NCI-H1930 (cell line): ENCODE measurements at regions not wholly inside any gene's neighbourhood (a gene's known extent, or its start where the extent isn't known, plus 50 kb on each side); places are given as distances from the start of the nearest gene placed in this dataset.

Source experiments
- DNase-seq, 2 experiments: peaks; one replicate each; lab custom pipeline; 2025; lab: John Stamatoyannopoulos, UW

- no peak for DNase-seq
Observed at GRCh38 chr12:22900401-22900800, 275.4 kb downstream of the ETNK1 start.

GRCh38 chr12:22904485-22904884 lies 279.5 kb downstream of the ETNK1 start:
- no peak for DNase-seq

DNA sequence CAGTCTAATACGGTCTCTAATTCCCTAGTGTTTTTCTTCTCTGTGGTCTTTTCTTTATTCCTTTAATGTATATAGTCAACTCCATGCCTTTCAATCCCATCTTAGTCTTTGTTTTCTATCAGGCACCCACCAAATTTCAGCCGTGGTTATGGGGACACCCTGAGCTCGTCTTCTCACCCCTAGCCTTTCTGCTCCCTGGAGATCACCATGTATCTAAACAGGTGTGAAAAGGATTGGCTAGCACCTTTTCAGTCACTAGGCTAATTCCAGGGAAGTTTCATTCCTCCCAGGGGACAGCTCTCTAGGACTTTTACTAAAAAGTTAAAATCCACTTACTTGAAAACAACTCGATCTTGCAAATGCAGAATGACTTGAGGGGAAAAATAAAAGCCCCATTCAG lies 291.3 kb downstream of the ETNK1 start:
- no peak for DNase-seq

DNA sequence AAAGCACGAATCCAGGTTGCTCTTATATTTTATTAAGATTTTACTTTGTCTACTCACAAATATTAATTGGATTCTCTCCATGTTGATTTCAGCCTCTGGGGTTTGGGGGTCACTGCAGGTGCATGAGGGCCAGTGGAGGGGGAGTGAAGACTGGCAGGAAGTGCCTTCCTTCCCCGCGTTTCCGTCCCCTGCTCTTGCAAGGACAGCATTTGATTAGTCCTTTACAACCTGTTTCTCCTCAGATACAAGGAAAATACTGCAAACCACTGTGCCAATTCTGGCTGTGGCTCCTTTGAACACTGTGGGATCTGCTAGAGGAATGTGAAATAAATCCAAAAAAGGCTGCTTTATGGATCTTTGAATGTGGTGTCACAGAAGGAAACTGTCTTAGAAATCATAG lies 291.8 kb downstream of the ETNK1 start:
- no peak for DNase-seq

DNA sequence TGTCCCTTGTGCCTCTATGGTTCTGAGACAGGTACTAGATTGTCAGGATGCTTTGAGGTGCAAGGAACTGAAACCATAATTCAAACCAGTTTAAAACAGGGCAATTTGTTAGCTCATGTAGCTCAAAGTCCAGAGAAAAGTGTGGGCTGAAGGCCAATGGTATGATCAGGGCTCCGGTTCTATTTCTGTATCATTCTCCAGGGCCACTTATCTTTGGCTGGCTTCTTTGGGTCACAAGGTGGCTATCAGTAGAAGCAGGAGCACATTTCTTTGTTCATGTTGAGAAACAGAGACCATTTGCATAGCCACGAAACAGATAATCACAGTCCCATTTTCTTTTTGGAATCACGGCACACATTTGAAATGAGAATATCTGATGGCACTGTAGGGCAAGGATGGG lies 294.9 kb downstream of the ETNK1 start:
- no peak for DNase-seq

DNA sequence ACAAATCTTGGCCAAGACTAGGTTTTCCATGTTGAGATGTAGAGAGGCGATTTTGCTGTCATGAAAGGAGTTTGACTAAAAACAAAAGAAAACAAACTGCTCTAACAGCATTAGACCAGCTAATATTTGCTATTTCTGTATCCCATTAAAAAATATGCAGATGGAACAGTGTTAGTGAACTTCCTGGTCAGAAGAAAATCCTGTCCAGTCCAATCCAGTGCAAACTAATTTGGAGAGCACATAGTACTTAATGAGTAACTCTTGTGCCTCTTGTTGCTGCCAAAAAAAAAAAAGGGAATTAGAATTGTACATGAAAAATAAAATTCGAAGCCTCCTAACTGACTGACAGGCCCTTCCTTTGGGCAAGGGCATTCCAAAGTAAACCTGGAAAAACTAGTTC lies 298.8 kb downstream of the ETNK1 start:
- DNase-seq, result no peak

DNA sequence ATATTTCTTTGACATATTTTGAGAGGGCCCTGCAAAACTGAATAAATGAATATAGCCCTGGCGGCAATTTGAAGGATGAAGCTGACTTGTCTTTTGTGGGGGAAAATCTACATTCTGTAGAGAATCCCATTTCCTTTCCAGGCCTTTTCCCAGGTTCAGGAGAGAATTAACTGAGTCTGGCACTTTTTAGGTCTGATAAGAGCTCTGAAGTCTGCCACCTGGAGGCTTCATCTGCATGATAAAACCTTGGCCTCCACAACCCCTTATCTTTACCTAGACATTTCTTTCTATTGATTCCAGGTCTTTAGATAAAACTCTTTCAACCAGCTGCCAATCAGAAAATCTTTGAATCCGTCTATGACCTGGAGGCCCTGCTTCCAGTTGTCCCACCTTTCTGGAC lies 299.4 kb downstream of the ETNK1 start:
- no peak for DNase-seq

GRCh38 chr12:22925623-22926022 lies 300.7 kb downstream of the ETNK1 start:
- DNase-seq, result no peak

DNA sequence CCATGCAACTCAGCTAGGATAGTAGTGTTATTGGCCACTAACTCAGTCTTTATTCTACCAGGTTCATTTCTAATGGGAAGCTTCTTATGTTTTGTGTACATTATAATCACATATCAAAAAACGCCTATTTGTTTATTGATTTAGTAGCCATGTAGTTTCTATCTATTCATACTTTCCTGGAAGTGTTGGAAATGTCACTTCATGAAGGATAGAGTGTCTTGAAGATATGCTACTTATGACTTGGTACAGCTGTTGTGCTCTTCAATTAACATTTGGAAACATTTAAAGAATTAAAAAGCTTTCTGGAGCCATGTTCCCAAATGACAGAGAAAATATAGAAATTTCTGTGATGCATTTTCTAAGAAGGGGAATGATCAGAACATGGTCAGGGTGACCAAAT lies 307.5 kb downstream of the ETNK1 start:
- DNase-seq, result no peak

- DNase-seq, result no peak
Observed at GRCh38 chr12:22935090-22935489, 310.1 kb downstream of the ETNK1 start.

DNA sequence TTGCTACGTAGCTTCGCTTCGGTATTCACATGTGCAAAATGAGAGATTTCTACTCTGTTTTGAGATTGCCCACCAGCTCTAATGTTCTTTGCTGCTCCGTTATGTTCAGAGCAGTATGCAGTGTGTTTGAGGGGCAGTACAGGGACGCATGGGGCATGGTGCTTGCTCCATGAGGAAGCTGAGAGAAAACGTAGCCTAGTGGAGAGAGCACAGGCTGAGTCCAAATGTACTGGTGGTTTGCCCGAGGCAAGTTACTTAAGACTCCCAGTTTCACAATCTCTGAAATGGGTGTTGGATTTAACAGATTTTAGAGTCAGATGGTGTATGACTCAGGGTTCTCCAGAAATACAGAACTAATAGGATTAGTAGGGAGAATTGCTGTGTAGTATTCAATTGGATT lies 310.5 kb downstream of the ETNK1 start:
- no peak for DNase-seq

DNA sequence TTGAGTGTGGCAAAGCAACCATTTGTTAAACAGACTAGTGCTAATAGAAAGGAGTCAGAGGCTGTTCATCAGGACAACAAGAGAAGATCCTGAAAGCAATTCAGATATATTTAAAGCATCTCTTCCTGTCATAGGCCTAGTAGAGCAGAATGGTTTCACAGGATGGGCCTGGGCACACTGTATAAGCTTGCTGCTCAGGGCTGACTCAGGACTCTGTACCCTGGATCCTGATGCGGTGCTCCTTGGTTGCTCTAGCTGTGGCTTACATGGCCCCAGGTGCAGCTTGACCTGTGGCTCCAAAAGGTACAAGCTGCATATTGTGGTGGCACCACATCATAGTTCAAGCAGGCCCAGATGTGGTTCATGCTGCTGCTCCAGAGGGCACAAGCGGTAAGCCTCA lies 313.4 kb downstream of the ETNK1 start:
- DNase-seq, result no peak

DNA sequence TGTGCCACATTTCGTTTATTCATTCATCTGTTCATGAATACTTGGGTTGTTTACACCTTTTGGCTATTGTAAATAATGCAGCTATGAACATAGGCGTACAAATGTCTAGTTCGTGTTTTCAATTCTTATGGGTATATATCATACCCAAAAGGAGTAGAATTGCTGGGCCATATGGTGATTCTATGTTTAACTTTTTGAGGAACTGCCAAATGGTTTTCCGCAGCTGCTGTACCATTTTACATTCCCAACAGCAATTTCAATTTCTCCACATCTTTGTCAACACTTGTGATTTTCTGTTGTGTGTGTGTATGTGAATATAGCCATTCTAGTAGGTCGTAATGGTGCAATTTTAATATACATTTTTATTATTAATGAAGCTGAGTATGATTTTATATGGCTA lies 326.2 kb downstream of the ETNK1 start:
- DNase-seq, result no peak

DNA sequence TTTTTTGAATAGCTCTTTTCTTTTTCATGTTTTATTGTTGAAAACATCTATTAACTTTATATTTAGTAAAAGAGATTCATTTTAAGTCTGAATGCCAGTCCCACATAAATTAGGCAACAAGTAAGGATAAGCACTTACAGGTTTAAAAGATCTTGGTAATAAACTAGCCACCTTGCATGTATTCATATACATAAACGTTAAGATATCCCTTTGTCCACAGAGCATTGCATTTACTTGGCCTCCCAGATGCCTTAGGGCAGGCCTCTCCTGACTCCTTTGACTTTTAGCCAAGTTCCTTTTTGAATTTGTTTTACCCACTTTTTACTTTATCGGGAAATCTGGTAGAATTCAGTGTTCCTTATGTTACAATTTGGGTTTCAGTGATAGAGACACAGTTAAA lies 331.7 kb downstream of the ETNK1 start:
- DNase-seq, result no peak

GRCh38 chr12:22967171-22967570 lies 342.2 kb downstream of the ETNK1 start:
- no peak for DNase-seq

GRCh38 chr12:22969521-22969920 lies 344.6 kb downstream of the ETNK1 start:
- no peak for DNase-seq

GRCh38 chr12:22971247-22971646 lies 346.3 kb downstream of the ETNK1 start:
- no peak for DNase-seq

DNA sequence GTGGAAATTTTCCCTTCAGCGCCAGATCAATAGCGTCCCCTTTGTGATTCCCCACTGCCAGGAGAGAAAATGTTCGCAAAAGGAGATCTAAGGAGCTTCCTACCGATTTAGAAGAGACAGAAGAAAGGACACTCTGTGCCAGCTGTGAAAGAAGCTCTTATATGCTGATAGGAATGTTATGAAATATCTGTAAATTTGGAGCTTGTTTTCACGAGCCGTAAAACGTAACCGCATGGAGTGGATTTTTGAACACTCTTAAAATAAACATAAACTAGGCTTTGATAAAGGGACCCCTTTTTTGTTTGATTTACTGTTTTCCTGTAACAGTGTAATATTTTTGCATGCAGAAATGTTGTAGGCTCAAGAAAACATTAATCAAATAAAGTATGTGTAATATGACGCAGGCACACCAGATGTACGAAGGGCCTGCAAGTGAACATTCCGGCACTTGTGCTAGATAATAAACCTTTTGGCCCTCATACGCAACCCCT lies 346.8 kb downstream of the ETNK1 start:
- no peak for DNase-seq

GRCh38 chr12:22974865-22975264 lies 349.9 kb downstream of the ETNK1 start:
- no peak for DNase-seq

GRCh38 chr12:22978962-22979361 lies 354.0 kb downstream of the ETNK1 start:
- DNase-seq, result no peak

DNA sequence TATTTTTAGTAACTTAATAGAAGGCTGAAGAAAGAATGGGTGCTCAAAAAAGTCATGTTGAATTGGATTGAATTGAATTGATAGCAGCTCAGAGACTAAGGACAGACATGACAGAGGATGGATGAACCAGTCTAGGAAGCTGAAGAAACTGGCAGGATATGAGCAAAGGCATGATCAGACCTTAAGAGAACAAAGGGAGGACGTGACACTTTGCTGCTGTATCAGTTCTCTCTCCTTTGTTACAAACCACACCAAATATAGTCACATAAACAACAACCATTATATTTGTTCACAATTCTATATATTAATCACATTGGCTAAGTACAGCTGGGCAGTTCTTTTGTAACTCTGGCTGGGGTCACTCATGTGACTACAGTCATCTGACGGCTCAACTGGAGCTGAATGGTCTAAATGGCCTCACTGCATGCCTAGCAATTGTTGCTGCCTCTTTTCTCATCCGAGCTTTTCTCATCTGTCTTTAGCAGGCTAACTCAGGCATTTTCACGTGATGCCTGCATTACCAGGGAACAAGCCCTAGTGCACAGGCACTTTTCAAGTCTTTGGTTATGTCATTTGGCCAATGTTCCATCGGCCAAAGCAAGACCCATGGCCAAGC lies 355.0 kb downstream of the ETNK1 start:
- no peak for DNase-seq

- DNase-seq, result no peak
Observed at GRCh38 chr12:22981711-22982110, 356.7 kb downstream of the ETNK1 start.

DNA sequence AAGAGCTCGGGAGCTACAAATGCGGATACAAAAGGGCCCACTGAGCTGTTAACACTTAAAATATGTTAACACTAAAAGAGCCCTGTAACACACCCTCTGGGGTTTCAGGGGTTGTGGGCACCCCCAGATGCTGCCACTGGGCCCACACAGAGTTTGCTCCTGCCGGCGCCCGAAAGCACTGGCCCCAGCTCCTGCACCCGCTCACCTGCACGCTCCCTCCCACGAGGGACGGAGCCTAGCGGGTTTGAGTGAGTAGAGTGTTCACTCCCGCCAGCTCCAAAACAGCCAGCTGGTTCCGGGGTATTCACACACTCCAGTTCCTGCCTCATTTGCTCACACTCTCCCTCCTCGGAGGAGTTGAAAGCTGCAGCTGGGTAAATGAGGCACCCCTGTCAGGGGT lies 357.7 kb downstream of the ETNK1 start:
- DNase-seq, result no peak

DNA sequence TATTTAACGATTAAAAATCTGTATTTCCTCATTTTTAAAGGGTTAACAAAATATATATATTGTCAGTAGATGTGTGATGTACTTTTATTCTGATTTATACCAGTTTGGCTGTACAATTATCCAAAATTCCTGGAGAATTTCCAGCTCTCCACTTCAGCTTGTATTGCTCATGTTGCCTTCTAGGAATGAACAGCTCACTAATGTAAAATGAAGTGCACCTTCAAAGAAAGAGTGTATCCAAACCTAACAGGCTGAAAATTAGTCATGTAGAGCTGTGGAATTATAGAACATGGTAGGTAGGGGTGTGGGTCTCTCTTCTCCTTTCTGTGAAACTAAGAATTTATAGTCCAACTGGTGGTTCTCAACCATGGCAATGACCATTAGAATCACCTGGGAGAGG lies 362.0 kb downstream of the ETNK1 start:
- no peak for DNase-seq

DNA sequence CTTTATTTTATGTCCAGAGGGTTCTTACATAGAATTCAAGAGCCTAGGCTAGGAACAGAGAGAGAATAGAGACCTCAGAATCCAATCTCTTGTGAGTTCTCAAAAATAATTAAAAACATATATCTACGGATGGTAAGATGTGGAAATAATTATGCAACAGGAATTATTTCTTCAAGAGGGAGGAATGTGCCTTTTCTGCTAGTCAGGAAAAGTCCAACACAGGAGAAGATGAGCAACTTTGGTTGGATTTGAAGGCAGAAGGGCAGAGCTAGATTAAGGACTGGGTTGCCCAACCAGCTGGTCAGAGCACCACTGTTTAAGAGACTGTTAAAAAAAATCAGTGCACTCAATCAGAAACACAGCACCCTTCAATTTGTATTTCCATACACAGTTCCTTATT lies 365.5 kb downstream of the ETNK1 start:
- no peak for DNase-seq
